Activated CD4-positive, alpha-beta T cell treated with anti-CD3 and anti-CD28 coated beads for 36 hours (primary cell): ENCODE measurements at regions not wholly inside any gene's neighbourhood (a gene's known extent, or its start where the extent isn't known, plus 50 kb on each side); places are given as distances from the start of the nearest gene placed in this dataset.
"Not testable (repeated sequence)": the region's sequence is repeated elsewhere in the genome, so short reads cannot be mapped to it uniquely, and the experiment has no call there.

Source experiments
- ATAC-seq: fragments of 200-7000 bp; cut with Tn5 transposase; one replicate; pipeline ENCODE4 v1.10.0; 2021; ENCODE audit warnings: mild to moderate bottlenecking, moderate library complexity
- CTCF ChIA-PET: fragments of 350-600 bp; sonication (Branson Sonifier 250); formaldehyde crosslinking; loops from one replicate; lab custom pipeline; 2021; ENCODE audit warnings: antibody characterized with exemption; lab: Charles Lee
- POLR2A ChIA-PET: fragments of 350-600 bp; sonication (Branson Sonifier 250); formaldehyde crosslinking; loops from one replicate; lab custom pipeline; 2021; ENCODE audit warnings: antibody characterized with exemption, inconsistent platforms; lab: Charles Lee
- DNase-seq: peaks from one replicate; pipeline ENCODE4 v3.0.0-alpha.2; 2020
- H3K27ac Mint-ChIP-seq: one replicate; pipeline ENCODE4 v1.8.0; 2021; ENCODE audit warnings: mixed read lengths
- H3K27me3 Mint-ChIP-seq: one replicate; pipeline ENCODE4 v1.8.0; 2021; ENCODE audit warnings: mixed read lengths
- H3K36me3 Mint-ChIP-seq: one replicate; pipeline ENCODE4 v1.8.0; 2021; ENCODE audit warnings: low read depth, mixed read lengths
- H3K4me1 Mint-ChIP-seq: one replicate; pipeline ENCODE4 v1.8.0; 2021; ENCODE audit warnings: mixed read lengths
- H3K4me3 Mint-ChIP-seq: one replicate; pipeline ENCODE4 v1.8.0; 2021; ENCODE audit warnings: mild to moderate bottlenecking, moderate library complexity, mixed read lengths
- H3K9me3 Mint-ChIP-seq: one replicate; pipeline ENCODE4 v1.8.0; 2021; ENCODE audit warnings: low read depth, mixed read lengths
- intact Hi-C, 2 experiments: fragments of 100-400 bp; cut with DNase I in 1 of 2; cut with micrococcal nuclease in 1 of 2; formaldehyde crosslinking; loops; one replicate each; pipeline versions ENCODE4 v1.14.2 to v1.15.1; 2022 to 2024; cut with DNase I, micrococcal nuclease

GRCh38 chr2:179322289-179322688, 57.7 kb upstream of the SESTD1 start:
- peaks cover 6% of the 10 kb centered on the region for H3K27me3 Mint-ChIP-seq
- POLR2A ChIA-PET = no interaction called here
- no peak overlapping the region for H3K4me3 Mint-ChIP-seq
- no peaks in the 10 kb centered on the region for H3K4me1 Mint-ChIP-seq
- intact Hi-C loops = no loop called here
- no peak for ATAC-seq
- no peak overlapping the region for H3K27ac Mint-ChIP-seq
- CTCF ChIA-PET = interaction anchor here (0.7 kb wide), 2 partner anchors 191 to 419 kb away, joined by 3 to 4 read pairs; no protein-coding TSS in a partner anchor
- no peak for DNase-seq
- H3K36me3 Mint-ChIP-seq = no peaks in the 10 kb centered on the region
- no peaks in the 10 kb centered on the region for H3K9me3 Mint-ChIP-seq

GRCh38 chr2:179321034-179321433, 56.4 kb upstream of the SESTD1 start:
- H3K9me3 Mint-ChIP-seq, H3K4me1 Mint-ChIP-seq, H3K27ac Mint-ChIP-seq, DNase-seq, POLR2A ChIA-PET, H3K36me3 Mint-ChIP-seq, H3K27me3 Mint-ChIP-seq, H3K4me3 Mint-ChIP-seq, CTCF ChIA-PET, intact Hi-C loops, ATAC-seq: not testable (repeated sequence)

DNA sequence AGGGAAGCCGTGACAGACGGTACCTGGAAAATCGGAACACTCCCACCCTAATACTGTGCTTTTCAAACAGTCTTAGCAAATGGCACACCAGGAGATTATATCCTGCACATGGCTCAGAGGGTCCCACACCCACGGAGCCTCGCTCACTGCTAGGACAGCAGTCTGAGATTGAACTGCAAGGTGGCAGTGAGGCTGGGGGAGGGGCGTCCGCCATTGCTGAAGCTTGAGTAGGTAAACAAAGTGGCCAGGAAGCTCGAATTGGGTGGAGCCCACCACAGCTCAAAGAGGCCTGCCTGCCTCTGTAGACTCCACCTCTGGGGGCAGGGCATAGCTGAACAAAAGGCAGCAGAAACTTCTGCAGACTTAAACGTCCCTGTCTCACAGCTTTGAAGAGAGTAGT, 50.1 kb upstream of the SESTD1 start:
- intact Hi-C loops, POLR2A ChIA-PET, H3K36me3 Mint-ChIP-seq, ATAC-seq, H3K4me3 Mint-ChIP-seq, DNase-seq, H3K27me3 Mint-ChIP-seq, CTCF ChIA-PET, H3K9me3 Mint-ChIP-seq, H3K4me1 Mint-ChIP-seq, H3K27ac Mint-ChIP-seq: not testable (repeated sequence)
